CD4-positive, alpha-beta T cell treated with Interleukin-1 beta for 1 hour (primary cell): ENCODE measurements at regions not wholly inside any gene's neighbourhood (a gene's known extent, or its start where the extent isn't known, plus 50 kb on each side); places are given as distances from the start of the nearest gene placed in this dataset.
"Not testable (repeated sequence)": the region's sequence is repeated elsewhere in the genome, so short reads cannot be mapped to it uniquely, and the experiment has no call there.

ENCODE experiments used
- DNase-seq, 2 donors: peaks; one replicate each; pipeline ENCODE4 v3.0.0-alpha.2; 2020 to 2022

- no peak for DNase-seq
Observed at GRCh38 chrX:45527834-45528233, 327.2 kb upstream of the DIPK2B start.

DNA sequence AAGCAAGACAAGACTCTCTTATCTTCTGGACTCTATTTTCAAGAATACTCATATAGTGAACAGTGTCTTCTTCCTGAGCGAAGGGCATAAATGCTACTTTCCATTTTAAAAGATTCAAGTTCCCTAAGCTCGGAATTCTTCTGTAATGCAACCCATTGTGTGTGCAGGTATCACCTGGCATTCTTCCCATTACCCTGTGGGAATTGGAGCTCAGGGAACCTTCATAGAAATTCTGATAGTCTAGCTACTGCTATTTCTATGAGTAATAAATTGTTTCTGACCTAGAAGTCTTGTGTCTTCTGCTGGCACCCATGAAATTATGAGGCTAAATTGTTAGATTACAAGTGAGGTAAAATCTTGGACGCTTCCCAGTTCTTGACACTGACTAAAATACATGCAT lies 324.1 kb upstream of the DIPK2B start:
- no peak for DNase-seq

DNA sequence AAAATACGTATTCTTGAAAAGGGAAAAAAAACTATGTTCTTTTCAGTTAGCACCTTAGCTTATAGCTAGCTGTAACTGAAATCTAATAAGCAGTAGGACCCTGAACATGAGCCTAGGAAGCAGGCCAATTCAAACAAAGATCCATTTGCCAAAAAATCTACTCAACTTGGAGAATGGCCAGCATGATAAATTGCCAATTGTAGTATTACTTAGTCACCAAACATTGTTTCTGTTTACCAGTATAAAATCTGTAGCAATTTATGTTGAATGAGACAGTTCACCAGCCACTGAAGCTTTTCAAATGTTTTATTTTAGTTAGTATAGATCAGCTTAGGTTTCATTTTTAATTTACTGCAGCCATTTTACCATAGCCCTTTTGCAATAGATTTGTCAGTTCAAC lies 323.6 kb upstream of the DIPK2B start:
- no peak for DNase-seq

DNA sequence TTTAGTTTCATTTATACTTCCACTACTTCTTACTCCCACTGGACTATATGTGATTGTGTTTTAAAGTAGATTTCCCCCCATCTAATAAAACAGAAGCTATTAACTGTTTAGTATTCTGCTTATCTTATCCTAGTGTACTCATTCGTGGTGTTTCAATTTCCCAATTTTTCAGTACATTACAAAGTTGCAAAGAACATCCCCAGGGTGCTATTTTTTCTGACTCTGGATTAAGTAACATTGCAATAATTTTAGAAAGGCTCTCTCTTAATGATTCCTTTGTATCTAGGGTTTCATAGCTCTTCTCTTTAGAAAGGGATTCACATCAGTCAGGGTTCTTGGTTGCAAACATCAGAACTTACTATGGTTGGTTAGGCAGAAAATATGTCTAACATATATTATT lies 317.9 kb upstream of the DIPK2B start:
- no peak for DNase-seq

DNA sequence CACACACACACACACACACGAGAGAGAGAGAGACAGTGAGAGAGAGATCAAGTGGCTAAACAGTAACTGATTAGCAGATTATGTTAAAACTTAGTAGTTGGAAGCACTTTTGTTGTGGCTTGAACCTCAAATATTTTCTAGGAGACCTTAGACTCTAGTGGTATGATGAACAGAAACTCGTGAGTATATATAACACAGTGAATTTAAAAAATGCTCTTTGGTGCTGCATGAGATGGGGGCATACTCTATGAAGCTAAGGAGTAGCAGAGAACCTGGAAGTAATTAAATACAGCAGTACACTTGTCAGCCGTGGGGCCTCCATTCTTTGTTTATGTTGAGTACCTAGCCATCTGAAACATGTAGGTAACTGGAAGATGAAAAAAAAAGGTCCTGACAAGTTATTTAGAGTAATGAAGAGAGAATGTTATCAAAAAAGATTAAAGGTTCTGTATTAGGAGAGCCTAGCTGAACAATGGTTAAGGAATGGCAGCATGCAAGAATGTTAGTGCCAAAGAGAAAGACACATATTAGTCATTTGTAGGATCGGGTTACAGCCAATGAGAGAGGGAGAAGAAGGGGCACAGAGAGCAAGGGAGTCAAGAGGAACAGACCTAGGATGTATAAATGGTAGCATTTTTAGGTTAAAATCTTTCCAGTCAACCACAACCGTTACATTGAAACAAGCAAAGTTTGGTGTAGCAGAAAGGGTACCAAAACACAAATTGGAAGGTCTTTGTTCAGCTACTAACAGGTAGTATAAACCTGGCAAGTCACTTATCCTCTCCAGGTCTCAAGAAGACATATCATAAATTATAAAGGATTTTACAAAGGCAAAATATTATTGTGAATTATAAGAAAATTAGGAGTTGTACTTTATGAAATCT lies 316.7 kb upstream of the DIPK2B start:
- DNase-seq = no peak

DNA sequence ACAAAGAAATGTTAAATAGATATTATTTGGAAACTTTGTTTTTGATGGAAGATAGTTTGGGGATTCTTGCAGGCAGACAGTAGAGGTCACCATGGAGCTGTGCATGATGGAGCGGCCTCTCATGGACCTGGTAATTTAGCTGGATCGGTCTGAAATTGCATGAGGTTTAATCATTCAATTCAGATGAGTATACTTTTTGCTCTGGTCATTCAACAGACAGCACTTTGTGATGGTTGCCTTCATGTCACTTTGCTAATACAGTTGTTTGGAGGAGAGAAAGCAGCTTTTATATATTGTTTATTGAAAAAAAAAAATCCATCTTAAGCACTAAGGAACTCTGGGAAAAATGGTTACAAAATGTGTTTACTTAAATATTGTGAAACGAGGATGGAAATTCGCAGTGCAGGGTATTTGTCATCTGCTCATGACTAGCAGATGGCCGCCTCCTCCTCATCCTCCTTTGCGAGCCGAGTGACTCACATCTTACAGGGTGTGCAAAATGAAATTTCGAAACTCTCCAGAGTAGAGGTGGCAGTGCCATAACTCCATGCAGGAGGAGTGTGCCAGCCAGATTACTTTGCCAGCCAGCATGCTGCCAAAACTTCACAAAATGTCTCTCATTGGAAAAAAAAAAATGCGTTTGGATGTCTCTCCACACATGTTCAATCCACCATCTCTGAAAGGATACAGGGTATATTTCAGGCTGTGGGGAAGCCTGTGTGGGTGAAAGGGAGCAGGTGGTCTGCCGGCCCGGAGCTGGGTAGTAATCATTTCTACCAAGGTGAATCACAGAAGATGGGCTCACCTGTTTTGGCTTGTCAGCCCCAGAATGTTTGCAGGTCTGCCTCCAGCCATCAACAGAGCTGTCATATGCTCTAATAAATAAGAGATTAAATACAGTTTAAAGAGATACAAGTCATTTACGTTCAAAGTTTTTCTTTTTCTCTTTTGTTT lies 314.9 kb upstream of the DIPK2B start:
- peak; percentile 48 to 58 for DNase-seq

GRCh38 chrX:45513042-45513441 lies 312.4 kb upstream of the DIPK2B start:
- no peak for DNase-seq

DNA sequence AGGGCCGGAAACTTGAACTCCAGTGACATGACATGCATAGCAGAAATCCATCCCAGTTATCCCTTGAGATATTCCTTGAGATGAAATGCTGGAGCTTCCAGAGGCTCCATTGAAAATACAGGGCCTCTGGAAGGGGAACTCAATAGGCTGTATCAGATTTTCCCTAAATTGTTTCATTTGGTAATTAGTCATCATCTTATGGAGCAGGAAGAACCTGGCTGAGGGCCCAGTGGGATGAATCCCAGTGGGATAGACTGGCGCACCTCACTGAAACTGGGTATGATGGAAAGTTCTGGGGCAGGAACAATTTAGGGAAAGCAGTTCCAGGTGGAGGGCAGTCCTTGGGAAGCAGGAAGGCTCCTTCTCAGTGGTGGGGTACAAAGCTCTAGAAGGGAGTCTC lies 307.8 kb upstream of the DIPK2B start:
- no peak for DNase-seq

GRCh38 chrX:45506149-45506730 lies 305.6 kb upstream of the DIPK2B start:
- no peak for DNase-seq

- DNase-seq = no peak
Observed at GRCh38 chrX:45505214-45505613, 304.5 kb upstream of the DIPK2B start.

DNA sequence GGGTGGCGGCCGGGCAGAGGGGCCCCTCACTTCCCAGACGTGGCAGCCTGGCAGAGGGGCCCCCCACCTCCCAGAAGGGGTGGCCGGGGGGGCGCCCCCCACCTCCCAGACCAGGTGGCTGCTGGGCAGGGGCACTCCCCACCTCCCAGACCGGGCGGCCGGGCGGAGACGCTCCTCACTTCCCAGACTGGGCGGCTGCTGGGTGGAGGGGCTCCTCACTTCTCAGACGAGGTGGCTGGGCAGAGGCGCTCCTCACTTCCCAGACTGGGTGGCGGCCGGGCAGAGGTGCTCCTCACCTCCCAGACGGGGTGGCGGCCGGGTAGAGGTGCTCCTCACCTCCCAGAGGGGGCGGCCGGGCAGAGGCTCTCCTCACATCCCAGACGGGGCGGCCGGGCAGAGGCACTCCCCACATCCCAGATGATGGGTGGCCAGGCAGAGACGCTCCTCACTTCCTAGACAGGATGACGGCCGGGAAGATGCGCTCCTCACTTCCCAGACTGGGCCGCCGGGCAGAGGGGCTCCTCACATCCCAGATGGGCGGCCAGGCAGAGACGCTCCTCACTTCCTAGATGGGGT lies 303.2 kb upstream of the DIPK2B start:
- DNase-seq = not testable (repeated sequence)

DNA sequence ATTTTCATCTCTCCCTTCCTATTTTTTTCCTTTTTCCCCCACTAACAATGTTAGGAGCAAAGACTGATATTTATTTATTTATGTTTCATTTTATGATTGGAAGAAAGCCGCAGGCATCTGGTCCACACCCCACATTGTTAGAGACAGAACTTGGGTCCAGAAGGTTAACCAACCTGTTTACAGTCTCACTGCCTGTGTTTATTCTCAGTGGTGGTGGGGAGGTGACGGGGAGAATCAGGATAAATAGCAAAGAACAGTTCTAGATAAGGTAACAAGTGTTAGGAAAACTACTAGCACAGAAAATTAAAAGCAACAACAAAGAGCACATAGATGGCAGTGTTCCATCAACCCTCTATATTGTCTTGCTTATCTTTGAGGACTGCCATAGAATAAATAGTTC lies 301.7 kb upstream of the DIPK2B start:
- no peak for DNase-seq

GRCh38 chrX:45497290-45497689 lies 296.6 kb upstream of the DIPK2B start:
- no peak for DNase-seq

DNA sequence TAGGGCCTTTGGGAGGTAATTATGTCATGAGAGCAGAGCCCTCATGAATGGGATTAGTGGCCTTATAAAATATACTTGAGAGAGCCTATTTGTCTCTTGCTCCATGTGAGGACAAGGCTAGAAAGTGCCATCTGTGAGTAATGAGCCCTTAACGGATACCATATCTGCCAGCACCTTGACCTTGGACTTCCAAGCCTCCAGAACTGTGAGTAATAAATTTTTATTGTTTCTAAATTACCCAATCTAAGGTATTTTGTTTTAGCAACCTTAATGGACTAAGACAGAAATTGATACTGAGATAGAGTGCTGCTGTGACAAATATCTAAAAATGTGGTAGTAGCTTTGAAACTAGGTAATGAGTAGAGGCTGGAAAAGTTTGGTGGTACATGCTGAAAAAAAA lies 285.0 kb upstream of the DIPK2B start:
- no peak for DNase-seq

GRCh38 chrX:45479835-45480422 lies 279.3 kb upstream of the DIPK2B start:
- no peak for DNase-seq

GRCh38 chrX:45479196-45479834 lies 278.6 kb upstream of the DIPK2B start:
- DNase-seq = no peak

DNA sequence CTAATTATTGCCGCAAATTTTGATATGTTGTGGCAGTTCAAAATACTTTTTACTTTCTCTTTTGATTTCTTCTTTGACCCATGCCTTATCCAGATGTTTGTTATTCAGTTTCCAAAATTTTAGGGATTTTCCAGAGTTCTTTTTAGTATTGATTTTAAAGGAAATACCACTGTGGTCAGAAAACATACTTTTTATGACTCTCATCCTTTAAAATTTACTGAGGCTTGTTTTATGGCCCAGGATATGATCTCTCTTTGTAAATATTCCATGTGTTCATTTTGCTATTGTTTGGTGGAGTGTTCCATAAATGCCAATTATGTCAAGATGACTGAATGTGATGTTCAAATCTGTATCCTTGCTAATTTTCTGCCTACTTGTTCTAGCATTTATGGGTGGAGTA lies 272.3 kb upstream of the DIPK2B start:
- DNase-seq = no peak

GRCh38 chrX:45467537-45467936 lies 266.9 kb upstream of the DIPK2B start:
- not testable (repeated sequence) for DNase-seq

- DNase-seq = not testable (repeated sequence)
Observed at GRCh38 chrX:45455732-45456131, 255.1 kb upstream of the DIPK2B start.

DNA sequence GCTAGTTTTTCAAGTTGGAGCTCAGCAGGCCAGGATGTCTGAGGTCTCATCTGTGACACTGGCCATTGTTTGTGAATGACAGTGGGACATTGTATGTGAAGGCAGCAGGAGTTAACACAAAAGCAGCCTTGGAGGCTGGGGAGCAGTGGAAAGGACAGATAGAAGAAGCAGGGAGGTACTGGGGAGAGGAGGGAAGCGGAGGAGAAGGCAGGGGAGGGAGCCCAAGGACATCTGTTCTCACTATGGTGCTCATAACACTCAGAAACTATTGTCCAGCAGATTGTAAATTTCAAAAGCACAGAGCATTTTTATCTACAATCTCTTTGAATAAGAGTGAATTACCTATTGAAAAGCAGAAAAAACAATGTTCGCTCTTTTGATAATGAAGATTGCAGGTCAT lies 253.6 kb upstream of the DIPK2B start:
- no peak for DNase-seq

- no peak for DNase-seq
Observed at GRCh38 chrX:45449982-45450381, 249.3 kb upstream of the DIPK2B start.

GRCh38 chrX:45447995-45448394 lies 247.3 kb upstream of the DIPK2B start:
- DNase-seq = no peak
